ENCODE measurements at regions not wholly inside any gene's neighbourhood (a gene's known extent, or its start where the extent isn't known, plus 50 kb on each side); places are given as distances from the start of the nearest gene placed in this dataset.

DNA sequence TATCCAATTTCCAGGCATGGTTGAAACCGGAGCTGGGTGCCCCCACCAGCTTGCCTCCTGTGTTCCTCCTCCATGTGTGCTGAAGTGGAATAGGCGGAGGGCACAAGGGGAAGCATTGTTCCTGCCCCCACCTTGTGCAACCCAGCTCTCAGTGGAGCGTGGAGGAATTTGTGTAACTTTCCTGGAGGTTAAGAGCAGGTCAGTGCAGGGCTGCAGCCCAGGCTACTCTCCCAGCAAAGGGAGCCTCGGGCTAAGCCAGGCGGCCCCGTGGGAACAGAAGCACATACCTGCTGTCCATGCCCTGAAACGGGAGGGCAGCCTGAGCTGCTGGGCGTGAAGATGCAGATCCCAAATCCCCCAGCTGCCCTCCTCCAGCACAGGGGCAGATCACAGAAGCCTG lies 158.8 kb upstream of the LHX1 start:
- TF ChIP-seq, protein P1, sequence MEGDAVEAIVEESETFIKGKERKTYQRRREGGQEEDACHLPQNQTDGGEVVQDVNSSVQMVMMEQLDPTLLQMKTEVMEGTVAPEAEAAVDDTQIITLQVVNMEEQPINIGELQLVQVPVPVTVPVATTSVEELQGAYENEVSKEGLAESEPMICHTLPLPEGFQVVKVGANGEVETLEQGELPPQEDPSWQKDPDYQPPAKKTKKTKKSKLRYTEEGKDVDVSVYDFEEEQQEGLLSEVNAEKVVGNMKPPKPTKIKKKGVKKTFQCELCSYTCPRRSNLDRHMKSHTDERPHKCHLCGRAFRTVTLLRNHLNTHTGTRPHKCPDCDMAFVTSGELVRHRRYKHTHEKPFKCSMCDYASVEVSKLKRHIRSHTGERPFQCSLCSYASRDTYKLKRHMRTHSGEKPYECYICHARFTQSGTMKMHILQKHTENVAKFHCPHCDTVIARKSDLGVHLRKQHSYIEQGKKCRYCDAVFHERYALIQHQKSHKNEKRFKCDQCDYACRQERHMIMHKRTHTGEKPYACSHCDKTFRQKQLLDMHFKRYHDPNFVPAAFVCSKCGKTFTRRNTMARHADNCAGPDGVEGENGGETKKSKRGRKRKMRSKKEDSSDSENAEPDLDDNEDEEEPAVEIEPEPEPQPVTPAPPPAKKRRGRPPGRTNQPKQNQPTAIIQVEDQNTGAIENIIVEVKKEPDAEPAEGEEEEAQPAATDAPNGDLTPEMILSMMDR (IDR thresholded peaks at IDR 0.05 in 2 of 3, conservative IDR thresholded peaks at IDR 0.05 in 1 of 3; ENCODE audit: borderline replicate concordance in 1 of 3, insufficient read depth in 1 of 3, low read depth in 2 of 3, low read length in 2 of 3), result no peak
- TF ChIP-seq EZH2 (IDR thresholded peaks at IDR 0.05) (no peak), POLR2A (IDR thresholded peaks at IDR 0.05; ENCODE audit: borderline replicate concordance, extremely low read depth, insufficient read depth, insufficient read length) (no peak)
- TF ChIP-seq, protein P2, sequence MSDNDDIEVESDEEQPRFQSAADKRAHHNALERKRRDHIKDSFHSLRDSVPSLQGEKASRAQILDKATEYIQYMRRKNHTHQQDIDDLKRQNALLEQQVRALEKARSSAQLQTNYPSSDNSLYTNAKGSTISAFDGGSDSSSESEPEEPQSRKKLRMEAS (IDR thresholded peaks at IDR 0.05), result no peak
